ENCODE measurements at regions not wholly inside any gene's neighbourhood (a gene's known extent, or its start where the extent isn't known, plus 50 kb on each side); places are given as distances from the start of the nearest gene placed in this dataset.

GRCh38 chr17:73731733-73732132, 87.5 kb upstream of the SDK2 start:
- DNase-seq (ENCODE audit: low read depth): peak; percentile 53
- H3K4me3 ChIP-seq (ENCODE audit: low read depth, low read length): no peak overlapping the region
- no peak for TF ChIP-seq MAX (IDR thresholded peaks at IDR 0.05; ENCODE audit: low read depth, low read length)
- TF ChIP-seq MYC (IDR thresholded peaks at IDR 0.05; ENCODE audit: low read depth, low read length): no peak
- TF ChIP-seq, protein P1, sequence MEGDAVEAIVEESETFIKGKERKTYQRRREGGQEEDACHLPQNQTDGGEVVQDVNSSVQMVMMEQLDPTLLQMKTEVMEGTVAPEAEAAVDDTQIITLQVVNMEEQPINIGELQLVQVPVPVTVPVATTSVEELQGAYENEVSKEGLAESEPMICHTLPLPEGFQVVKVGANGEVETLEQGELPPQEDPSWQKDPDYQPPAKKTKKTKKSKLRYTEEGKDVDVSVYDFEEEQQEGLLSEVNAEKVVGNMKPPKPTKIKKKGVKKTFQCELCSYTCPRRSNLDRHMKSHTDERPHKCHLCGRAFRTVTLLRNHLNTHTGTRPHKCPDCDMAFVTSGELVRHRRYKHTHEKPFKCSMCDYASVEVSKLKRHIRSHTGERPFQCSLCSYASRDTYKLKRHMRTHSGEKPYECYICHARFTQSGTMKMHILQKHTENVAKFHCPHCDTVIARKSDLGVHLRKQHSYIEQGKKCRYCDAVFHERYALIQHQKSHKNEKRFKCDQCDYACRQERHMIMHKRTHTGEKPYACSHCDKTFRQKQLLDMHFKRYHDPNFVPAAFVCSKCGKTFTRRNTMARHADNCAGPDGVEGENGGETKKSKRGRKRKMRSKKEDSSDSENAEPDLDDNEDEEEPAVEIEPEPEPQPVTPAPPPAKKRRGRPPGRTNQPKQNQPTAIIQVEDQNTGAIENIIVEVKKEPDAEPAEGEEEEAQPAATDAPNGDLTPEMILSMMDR (IDR thresholded peaks at IDR 0.05; ENCODE audit: low read depth, low read length): no peak
- no peak for TF ChIP-seq POLR2A (IDR thresholded peaks at IDR 0.05; ENCODE audit: extremely low read depth, insufficient read length)

DNA sequence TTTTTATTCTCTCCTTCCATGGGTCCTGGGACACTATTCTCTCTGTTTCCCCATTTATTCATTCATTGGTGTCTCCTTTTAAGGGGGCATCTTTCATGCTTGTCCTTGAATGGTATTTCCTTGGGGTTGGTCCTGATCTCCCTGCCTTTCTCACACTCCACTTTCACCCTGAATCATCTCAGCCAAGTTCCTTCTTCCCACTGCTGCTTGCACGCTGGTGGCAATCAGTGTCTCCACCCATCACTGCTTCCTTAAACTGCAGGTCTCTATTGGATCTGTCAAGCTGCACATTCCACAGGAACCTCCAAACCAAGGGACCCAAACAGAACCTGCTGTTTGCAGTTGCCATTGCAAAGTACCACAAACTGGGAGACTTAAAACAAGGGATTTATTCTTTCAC, 89.3 kb upstream of the SDK2 start:
- no peak for DNase-seq (ENCODE audit: low read depth)
- H3K4me3 ChIP-seq (ENCODE audit: low read depth, low read length): no peak overlapping the region
- no peak for TF ChIP-seq MYC (IDR thresholded peaks at IDR 0.05; ENCODE audit: low read depth, low read length)
- TF ChIP-seq MAX (IDR thresholded peaks at IDR 0.05; ENCODE audit: low read depth, low read length): no peak
- TF ChIP-seq, protein P1 (IDR thresholded peaks at IDR 0.05; ENCODE audit: low read depth, low read length): no peak
- no peak for TF ChIP-seq POLR2A (IDR thresholded peaks at IDR 0.05; ENCODE audit: extremely low read depth, insufficient read length)

DNA sequence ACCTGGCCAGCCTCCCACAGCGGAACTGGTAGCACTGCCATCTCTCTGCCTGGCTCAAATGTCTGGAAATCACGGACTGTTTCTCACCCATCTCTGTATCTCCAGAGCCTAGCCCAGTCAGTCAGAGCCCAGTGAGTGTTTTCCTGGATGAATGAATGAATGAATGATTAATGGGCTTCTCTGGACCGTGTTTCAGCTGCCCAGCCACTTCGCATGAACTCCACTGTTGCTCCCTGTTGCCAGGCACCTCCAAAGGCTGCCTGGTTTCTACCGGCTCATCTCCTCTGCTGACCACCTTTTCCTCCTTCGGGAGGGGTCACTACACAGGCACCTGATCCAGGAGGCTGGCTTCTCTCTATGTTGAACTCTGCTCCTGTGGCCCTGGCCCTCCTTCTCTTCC, 91.0 kb upstream of the SDK2 start:
- no peak overlapping the region for H3K4me3 ChIP-seq (ENCODE audit: low read depth, low read length)
- DNase-seq (ENCODE audit: low read depth): no peak
- TF ChIP-seq POLR2A (IDR thresholded peaks at IDR 0.05; ENCODE audit: extremely low read depth, insufficient read length) (no peak), MAX (IDR thresholded peaks at IDR 0.05; ENCODE audit: low read depth, low read length) (no peak), MYC (IDR thresholded peaks at IDR 0.05; ENCODE audit: low read depth, low read length) (no peak)
- TF ChIP-seq, protein P1 (IDR thresholded peaks at IDR 0.05; ENCODE audit: low read depth, low read length): no peak

GRCh38 chr17:73738751-73739575, 94.7 kb upstream of the SDK2 start:
- H3K4me3 ChIP-seq (ENCODE audit: low read depth, low read length): no peak overlapping the region
- DNase-seq (ENCODE audit: low read depth): no peak
- TF ChIP-seq, protein P1 (IDR thresholded peaks at IDR 0.05; ENCODE audit: low read depth, low read length): no peak
- TF ChIP-seq MAX (IDR thresholded peaks at IDR 0.05; ENCODE audit: low read depth, low read length): no peak
- no peak for TF ChIP-seq POLR2A (IDR thresholded peaks at IDR 0.05; ENCODE audit: extremely low read depth, insufficient read length)
- TF ChIP-seq MYC (IDR thresholded peaks at IDR 0.05; ENCODE audit: low read depth, low read length): no peak

GRCh38 chr17:73740370-73740769, 96.1 kb upstream of the SDK2 start:
- TF ChIP-seq, protein P1 (IDR thresholded peaks at IDR 0.05; ENCODE audit: low read depth, low read length): no peak
- TF ChIP-seq POLR2A (IDR thresholded peaks at IDR 0.05; ENCODE audit: extremely low read depth, insufficient read length): no peak
- TF ChIP-seq MYC (IDR thresholded peaks at IDR 0.05; ENCODE audit: low read depth, low read length): no peak
- TF ChIP-seq MAX (IDR thresholded peaks at IDR 0.05; ENCODE audit: low read depth, low read length): no peak
- peak; percentile 64 for DNase-seq (ENCODE audit: low read depth)
- no peak overlapping the region for H3K4me3 ChIP-seq (ENCODE audit: low read depth, low read length)
